CD1c-positive myeloid dendritic cell (primary cell): ENCODE measurements at regions not wholly inside any gene's neighbourhood (a gene's known extent, or its start where the extent isn't known, plus 50 kb on each side); places are given as distances from the start of the nearest gene placed in this dataset.
"Not testable (repeated sequence)": the region's sequence is repeated elsewhere in the genome, so short reads cannot be mapped to it uniquely, and the experiment has no call there.

Source experiments
- DNase-seq: peaks from one replicate; pipeline ENCODE4 v3.0.0-alpha.2; 2016; ENCODE audit errors: extremely low spot score

DNA sequence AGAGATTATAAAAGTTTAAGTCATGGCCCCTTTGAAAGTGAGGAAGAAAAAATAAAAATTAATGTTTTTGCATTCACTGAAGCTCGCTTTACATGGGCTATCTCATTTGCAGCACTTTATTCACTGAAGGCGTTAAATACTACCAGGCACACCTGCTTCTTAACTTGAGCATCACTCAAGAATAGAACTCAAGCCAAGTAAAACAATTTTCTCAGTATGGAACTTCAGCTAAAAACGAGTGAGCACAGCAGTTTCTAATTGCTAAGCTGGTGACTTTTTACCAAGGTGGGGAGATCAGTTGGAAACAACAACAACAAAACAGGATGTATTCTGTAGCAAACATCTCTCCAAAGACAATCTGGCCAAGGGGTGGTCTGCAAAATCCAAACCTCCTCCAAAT is 405.6 kb downstream of the RAB38 start:
- no peak for DNase-seq

DNA sequence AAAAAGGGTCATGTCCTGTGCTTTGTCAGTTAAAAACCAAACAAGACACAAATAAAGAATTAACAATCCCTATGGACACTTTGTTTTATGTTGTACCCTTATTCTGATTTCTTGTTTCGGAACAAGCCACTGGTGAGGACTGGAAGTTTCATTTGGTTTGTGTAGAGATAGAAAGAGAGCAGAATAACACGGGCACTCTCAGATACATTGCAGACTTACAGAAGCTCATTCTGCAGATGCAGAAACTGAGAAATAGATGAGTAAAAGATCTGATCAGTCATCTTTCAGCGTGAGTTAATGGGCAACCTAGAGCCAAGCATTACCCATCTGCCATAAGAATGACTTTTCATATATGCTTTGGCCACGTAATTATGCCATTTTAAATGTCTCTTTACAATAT is 407.6 kb downstream of the RAB38 start:
- DNase-seq: no peak

DNA sequence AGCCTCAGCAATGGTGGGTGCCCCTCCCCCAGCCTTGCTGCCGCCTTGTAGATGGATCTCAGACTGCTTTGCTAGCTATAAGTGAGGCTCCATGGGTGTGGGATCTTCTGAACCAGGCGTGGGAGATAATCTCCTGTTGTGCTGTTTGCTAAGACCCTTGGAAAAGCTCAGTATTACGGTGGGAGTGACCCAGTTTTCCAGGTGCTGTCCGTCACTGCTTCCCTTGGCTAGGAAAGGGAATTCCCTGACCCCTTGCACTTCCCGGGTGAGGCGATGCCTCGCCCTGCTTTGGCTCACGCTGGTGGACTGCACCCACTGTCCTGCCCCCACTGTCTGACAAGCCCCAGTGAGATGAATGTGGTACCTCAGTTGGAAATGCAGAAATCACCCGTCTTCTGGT is 411.2 kb downstream of the RAB38 start:
- not testable (repeated sequence) for DNase-seq

DNA sequence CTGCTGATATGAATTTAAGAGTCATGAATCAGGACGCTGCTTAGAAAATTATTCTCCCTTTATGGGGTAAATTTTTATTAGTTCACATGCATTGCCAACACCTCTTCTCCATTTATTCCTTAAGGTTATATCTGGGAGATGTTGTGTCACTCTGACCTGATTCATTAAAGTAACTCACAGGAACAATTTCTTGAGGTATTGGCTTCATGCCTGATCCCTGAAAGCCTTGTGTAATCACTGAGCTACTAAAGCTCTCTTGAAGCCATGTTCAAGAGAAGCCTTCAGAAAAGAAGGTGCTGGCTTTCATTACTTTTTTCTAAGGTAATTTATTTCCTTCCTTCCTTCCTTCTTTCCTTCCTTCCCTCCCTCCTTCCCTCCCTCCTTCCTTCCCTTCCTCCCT is 420.6 kb downstream of the RAB38 start:
- DNase-seq: no peak

DNA sequence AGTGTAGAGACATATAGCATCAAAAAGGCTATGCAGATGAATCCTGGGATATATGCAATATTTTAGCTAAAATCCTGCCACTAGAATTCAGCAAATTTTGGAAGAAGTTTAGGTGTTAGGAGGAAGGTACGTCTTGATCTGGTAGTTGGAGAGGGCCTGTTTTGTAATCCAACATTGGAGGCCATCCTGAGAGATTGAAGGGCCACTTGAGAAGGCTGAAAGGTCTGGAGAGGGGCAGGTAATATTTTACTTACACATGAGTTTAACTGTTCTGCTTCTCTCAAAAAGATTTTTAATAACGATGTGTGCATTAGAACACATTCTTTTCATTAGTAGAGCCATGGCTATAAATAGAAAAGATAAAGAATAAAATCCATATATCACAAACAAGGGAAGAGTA is 422.1 kb downstream of the RAB38 start:
- no peak for DNase-seq

DNA sequence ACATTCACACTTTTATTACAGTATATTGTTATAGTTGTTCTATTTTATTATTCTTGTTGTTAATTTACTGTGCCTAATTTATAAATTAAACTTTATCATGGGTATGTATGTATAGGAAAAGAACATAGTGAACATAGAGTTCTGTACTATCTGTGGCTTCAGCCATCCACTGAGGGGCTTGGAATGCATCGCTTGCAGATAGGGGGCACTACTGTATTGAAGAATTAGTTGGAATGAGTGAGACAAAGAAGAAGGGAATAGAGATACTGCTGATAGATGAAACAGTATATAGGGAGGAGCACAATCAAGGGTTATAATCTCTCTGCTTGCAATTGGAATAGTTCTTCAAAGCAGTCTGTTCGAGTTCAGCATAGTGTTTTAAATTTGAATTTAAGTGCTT is 432.2 kb downstream of the RAB38 start:
- DNase-seq: no peak

- no peak for DNase-seq
These were observed 434.3 kb downstream of the RAB38 start for GRCh38 chr11:87740968-87741367.

- no peak for DNase-seq
These were observed 434.8 kb downstream of the RAB38 start for GRCh38 chr11:87740451-87740850.

- DNase-seq: no peak
These were observed 435.5 kb downstream of the RAB38 start for GRCh38 chr11:87739766-87740165.

DNA sequence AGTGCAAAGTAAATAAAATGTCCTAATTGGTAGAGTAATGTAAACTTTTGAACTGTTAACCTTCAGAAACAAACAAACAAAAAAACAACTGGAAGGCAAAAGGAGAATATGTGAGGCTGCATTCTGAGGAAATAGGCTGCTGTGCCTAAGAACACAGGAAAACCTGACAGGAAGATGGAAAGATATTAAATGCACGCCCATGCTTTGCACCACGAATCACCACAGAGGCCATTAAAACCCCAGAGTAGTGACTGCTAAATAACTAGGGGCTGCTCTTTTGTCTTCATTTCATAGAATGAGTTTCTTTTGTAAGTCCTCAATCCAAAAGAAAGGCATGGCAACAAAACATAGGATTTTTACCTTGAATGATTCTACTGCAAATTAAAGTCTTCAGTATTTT is 436.0 kb downstream of the RAB38 start:
- no peak for DNase-seq

GRCh38 chr11:87736928-87737327 is 438.3 kb downstream of the RAB38 start:
- no peak for DNase-seq

- no peak for DNase-seq
These were observed 448.7 kb downstream of the RAB38 start for GRCh38 chr11:87726506-87726905.

- no peak for DNase-seq
These were observed 450.9 kb downstream of the RAB38 start for GRCh38 chr11:87724358-87724757.

DNA sequence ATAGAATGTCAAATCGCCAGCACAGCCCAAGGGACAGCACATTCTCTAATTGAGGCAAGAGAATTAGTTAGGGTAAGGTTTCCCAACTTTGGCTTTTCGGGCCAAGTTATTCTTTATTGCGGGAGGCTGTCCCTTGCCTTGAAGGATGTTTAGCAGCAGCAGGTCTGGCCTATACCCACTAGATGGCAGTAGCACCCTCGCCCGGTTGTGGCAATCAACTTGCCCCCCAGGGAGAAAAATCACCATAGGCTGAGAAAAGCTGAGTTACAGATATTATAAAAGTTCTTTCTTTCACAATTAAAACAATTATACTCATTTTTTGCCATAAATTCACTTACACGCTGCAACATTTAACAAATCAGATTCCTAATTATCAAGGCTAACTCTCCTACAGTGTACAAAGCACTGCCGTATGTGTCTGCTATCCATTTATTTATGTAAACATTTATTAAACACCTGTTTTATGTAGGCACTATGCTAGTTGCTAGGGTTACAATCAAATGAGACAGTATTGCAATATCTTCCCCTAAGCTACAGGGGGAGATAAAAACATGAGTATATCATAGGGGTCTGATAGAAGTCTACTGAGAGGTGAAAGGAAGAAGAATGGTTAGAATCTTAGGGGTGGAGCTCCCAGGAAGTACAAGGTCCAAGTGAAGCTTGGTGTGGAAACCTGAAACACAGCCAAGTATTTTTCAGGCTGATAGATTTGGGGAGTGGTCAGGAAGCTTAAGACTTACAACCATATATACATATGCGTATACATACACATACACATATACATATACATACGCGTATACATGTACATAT is 452.3 kb downstream of the RAB38 start:
- DNase-seq: peak; percentile 9

DNA sequence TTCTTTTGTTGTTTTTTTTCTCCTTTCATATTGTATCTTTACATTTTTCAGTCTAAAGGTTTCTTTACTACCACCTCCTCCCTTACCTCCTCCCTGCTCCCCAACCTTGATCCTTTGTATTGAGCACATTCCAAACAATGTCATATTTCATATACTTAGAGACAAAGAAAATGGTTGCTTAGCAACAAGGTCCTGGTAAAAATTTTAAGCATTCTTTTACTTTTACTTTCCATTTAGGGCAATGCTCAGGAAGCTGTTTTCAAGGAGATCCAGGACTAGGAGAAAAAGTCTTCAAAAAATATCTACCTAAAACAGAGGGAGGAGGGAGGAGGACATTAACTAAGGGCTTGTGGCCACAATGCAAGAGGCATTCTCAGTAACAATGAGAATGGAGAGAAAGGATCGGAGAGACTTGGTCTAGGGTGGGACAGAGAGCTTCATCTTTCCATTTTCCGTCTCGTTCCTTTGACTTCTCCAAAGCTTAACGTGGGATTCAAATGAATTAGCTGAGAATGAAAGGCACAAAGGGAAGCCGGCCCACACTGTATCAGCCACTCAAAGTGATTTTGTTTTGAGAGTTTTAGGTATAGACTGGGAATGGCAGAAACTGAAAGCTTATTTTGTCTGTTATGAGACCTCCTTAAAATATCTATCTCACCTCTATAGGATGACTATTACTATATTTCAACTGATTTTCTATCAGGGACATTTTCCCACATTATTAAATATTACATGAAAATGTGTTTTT is 455.7 kb downstream of the RAB38 start:
- no peak for DNase-seq

GRCh38 chr11:87712802-87713202 is 462.4 kb downstream of the RAB38 start:
- DNase-seq: no peak

- DNase-seq: no peak
These were observed 462.9 kb downstream of the RAB38 start for GRCh38 chr11:87712391-87712790.

- DNase-seq: not testable (repeated sequence)
These were observed 471.7 kb downstream of the RAB38 start for GRCh38 chr11:87703589-87703988.

DNA sequence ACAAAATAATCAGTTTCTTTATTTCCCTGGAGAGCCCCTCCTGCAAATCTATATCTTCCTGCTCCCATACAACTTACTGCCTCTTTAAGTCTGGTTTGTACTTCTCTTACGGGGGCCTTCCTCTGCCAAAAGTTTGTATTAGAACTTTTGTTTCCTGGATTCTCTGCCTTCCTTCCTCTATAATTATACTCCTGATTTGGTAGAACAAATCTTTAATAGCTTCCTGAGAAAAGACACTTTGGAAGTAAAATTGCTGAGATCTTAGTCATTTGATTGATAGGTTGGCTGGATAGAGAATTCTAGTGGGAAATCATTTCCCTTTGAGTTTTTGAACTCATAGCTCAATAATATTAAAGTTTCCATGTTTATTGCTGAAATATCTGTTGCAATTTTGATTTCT is 499.2 kb downstream of the RAB38 start:
- DNase-seq: no peak

DNA sequence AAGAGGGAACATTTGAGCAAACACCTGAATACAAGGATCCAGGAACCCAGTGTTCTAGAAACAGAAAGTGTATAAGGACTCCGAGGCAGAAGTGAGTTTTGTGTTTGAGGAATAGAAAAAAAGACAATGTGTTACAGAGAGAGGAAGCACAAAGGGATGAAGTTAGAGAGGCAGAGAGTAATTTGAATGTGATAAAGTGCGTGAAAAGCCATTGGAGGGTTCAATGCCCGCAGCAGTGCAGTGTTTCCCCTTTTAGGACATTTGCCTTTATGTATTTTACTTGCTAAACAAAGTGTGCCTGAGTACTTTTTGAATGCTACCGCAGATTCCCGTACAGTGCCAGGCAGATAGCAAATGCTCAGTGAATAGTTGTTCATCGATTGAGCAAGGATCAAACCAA is 508.5 kb downstream of the RAB38 start:
- DNase-seq: no peak

DNA sequence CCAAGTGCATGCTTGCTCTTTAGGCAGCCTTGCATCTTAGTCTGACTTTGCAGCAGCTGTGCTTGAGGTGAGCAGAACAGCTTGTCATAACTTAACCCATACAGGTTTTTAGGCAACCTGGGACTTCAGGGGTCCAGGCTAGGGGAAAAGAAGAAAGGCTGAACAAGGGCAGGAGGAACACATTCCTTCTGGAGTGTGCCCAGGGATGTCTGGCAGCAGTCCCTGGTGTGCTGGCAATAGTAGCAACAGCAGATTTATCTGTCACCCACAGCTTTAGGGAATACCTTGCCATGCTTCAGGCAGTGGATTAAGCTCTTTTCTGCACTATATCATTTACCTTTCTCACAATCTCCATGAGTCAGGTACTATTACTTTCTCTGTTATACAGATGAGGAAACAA is 513.0 kb downstream of the RAB38 start:
- no peak for DNase-seq

GRCh38 chr11:87660926-87661660 is 514.1 kb downstream of the RAB38 start:
- DNase-seq: no peak

DNA sequence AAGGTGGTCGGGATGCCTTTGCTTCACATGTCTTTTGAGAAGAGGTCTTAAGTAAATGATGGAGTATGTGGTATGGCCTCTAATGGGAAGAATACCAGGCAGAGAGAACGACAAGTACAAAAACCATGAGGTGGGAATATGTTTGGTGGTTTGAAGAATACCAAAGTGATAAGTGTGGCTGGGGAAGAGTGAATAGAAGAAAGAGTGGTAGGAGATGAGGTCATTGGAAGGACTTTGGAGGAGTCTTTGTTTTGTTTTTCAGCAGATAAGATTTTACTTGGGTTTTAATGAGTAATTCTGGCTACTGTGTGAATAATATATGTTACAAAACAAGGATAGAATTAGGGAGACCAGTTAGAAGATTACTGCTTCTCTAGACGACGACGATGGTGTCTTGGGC is 515.4 kb downstream of the RAB38 start:
- DNase-seq: no peak
